WTC11 (cell line): ENCODE measurements at regions not wholly inside any gene's neighbourhood (a gene's known extent, or its start where the extent isn't known, plus 50 kb on each side); places are given as distances from the start of the nearest gene placed in this dataset.

Experiments
- ATAC-seq: fragments of 200-7000 bp; cut with Tn5 transposase; 2 replicates; pipeline ENCODE4 v1.10.0; 2021; ENCODE audit warnings: mild to moderate bottlenecking, moderate library complexity
- CTCF ChIA-PET: fragments of 300-600 bp; sonication (Branson Sonifier 250); formaldehyde crosslinking; loops from one replicate; lab custom pipeline; 2021; ENCODE audit warnings: antibody characterized with exemption; lab: Charles Lee
- POLR2A ChIA-PET: fragments of 350-600 bp; sonication (Branson Sonifier 250); formaldehyde crosslinking; loops from one replicate; lab custom pipeline; 2021; ENCODE audit warnings: antibody characterized with exemption; lab: Charles Lee
- DNase-seq: peaks from one replicate; pipeline ENCODE4 v3.0.0; 2021; ENCODE audit warnings: low spot score
- H3K27ac Mint-ChIP-seq: 2 replicates; pipeline ENCODE4 v1.8.0; 2021; ENCODE audit warnings: mixed read lengths
- H3K27me3 Mint-ChIP-seq: 2 replicates; pipeline ENCODE4 v1.8.0; 2021; ENCODE audit warnings: low read depth, mild to moderate bottlenecking, moderate library complexity, mixed read lengths
- H3K36me3 Mint-ChIP-seq: 2 replicates; pipeline ENCODE4 v1.8.0; 2021; ENCODE audit warnings: mixed read lengths
- H3K4me1 Mint-ChIP-seq: 2 replicates; pipeline ENCODE4 v1.8.0; 2022; ENCODE audit warnings: mixed read lengths
- H3K4me3 Mint-ChIP-seq: 2 replicates; pipeline ENCODE4 v1.8.0; 2021; ENCODE audit warnings: mild to moderate bottlenecking, moderate library complexity, mixed read lengths
- H3K9me3 Mint-ChIP-seq: 2 replicates; pipeline ENCODE4 v1.8.0; 2021; ENCODE audit warnings: mixed read lengths
- ATF3 ChIP-seq: sonication (generic); formaldehyde crosslinking; conservative IDR thresholded peaks from 2 replicates; pipeline ENCODE4 v1.8.1; 2022; ENCODE audit warnings: mild to moderate bottlenecking, missing genetic modification reagents
- ATF6 ChIP-seq: sonication (generic); formaldehyde crosslinking; IDR thresholded peaks from 2 replicates; pipeline ENCODE4 v1.8.1; 2023; ENCODE audit warnings: mild to moderate bottlenecking, missing genetic modification reagents
- ELF4 ChIP-seq: sonication (generic); formaldehyde crosslinking; IDR thresholded peaks from 2 replicates; pipeline ENCODE4 v1.8.1; 2022; ENCODE audit warnings: low read depth, mild to moderate bottlenecking, moderate library complexity, missing genetic modification reagents
- ESRRA ChIP-seq: sonication (generic); formaldehyde crosslinking; IDR thresholded peaks from 2 replicates; pipeline ENCODE4 v1.8.1; 2022; ENCODE audit warnings: mild to moderate bottlenecking, missing genetic modification reagents, borderline replicate concordance
- HMGXB4 ChIP-seq: sonication (generic); formaldehyde crosslinking; IDR thresholded peaks from 2 replicates; pipeline ENCODE4 v1.8.1; 2023; ENCODE audit warnings: mild to moderate bottlenecking, moderate library complexity, missing genetic modification reagents
- MYBL2 ChIP-seq: sonication (generic); formaldehyde crosslinking; IDR thresholded peaks from 2 replicates; pipeline ENCODE4 v1.8.1; 2023; ENCODE audit warnings: mild to moderate bottlenecking, moderate library complexity, missing genetic modification reagents
- NFYB ChIP-seq: sonication (generic); formaldehyde crosslinking; conservative IDR thresholded peaks from 2 replicates; pipeline ENCODE4 v1.8.0; 2022; ENCODE audit warnings: low read depth, missing genetic modification reagents
- NR3C1 ChIP-seq: sonication (generic); formaldehyde crosslinking; conservative IDR thresholded peaks from 2 replicates; pipeline ENCODE4 v1.8.1; 2023; ENCODE audit warnings: low read depth, mild to moderate bottlenecking, missing genetic modification reagents
- OVOL2 ChIP-seq: fragments of 250-450 bp; sonication (Bioruptor Pico); IDR thresholded peaks from 2 replicates; pipeline ENCODE4 v1.9.0; 2021; ENCODE audit warnings: mild to moderate bottlenecking, borderline replicate concordance
- PREB ChIP-seq: sonication (generic); formaldehyde crosslinking; IDR thresholded peaks from 2 replicates; pipeline ENCODE4 v1.8.1; 2022; ENCODE audit warnings: mild to moderate bottlenecking, missing genetic modification reagents, moderate library complexity, borderline replicate concordance
- PRRX2 ChIP-seq: fragments of 250-450 bp; sonication (Bioruptor Pico); IDR thresholded peaks from 2 replicates; pipeline ENCODE4 v1.8.0; 2021; ENCODE audit warnings: mild to moderate bottlenecking
- TEAD1 ChIP-seq: sonication (generic); formaldehyde crosslinking; IDR thresholded peaks from 2 replicates; pipeline ENCODE4 v1.8.0; 2022; ENCODE audit warnings: mild to moderate bottlenecking, missing genetic modification reagents
- USF1 ChIP-seq: sonication (generic); formaldehyde crosslinking; IDR thresholded peaks from 2 replicates; pipeline ENCODE4 v1.8.0; 2022; ENCODE audit warnings: mild to moderate bottlenecking, missing genetic modification reagents
- ZNF423 ChIP-seq: fragments of 250-450 bp; sonication (Bioruptor Pico); IDR thresholded peaks from 2 replicates; pipeline ENCODE4 v2.1.2; 2022; ENCODE audit warnings: mild to moderate bottlenecking, moderate library complexity
- ZNF425 ChIP-seq: fragments of 250-450 bp; sonication (Bioruptor Pico); conservative IDR thresholded peaks from 2 replicates; pipeline ENCODE4 v1.9.0; 2021; ENCODE audit warnings: mild to moderate bottlenecking
- TF ChIP-seq, protein P1 (sequence below): sonication (generic); formaldehyde crosslinking; IDR thresholded peaks from 2 replicates; pipeline ENCODE4 v1.8.0; 2022; ENCODE audit warnings: mild to moderate bottlenecking, missing genetic modification reagents
- TF ChIP-seq, protein P2 (sequence below): sonication (generic); formaldehyde crosslinking; IDR thresholded peaks from 2 replicates; pipeline ENCODE4 v1.8.1; 2023; ENCODE audit warnings: mild to moderate bottlenecking, missing genetic modification reagents, moderate library complexity
- TF ChIP-seq, protein P3 (sequence below): sonication (generic); formaldehyde crosslinking; IDR thresholded peaks from 2 replicates; pipeline ENCODE4 v1.8.1; 2022; ENCODE audit warnings: low read depth, mild to moderate bottlenecking, moderate library complexity, missing genetic modification reagents, borderline replicate concordance

DNA sequence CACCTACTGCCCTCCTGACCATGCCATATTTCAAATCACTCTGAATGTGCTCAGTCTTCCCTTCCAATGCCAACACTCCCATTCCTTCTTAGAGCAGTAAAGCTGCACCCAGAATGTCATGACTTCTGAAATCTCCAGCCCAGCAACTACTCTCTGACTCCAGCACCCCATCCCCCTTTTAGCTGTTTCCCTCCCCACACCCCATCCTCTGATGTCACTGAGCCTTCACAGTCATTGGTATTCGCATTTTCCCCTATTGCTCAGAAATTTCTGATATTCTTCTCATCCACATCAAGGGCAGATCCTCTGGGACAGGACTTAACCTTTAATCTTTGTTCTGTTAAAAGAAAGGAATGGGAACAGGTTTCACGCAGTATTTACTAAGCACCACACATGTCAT lies 67.1 kb upstream of the SLC4A11 start:
- no peak for TF ChIP-seq HMGXB4 (CRISPR knock-in tag)
- no peak for TF ChIP-seq ESRRA (CRISPR knock-in tag)
- TF ChIP-seq ATF3 (CRISPR knock-in tag), result no peak
- no peak for TF ChIP-seq ATF6 (CRISPR knock-in tag)
- TF ChIP-seq, protein P1, sequence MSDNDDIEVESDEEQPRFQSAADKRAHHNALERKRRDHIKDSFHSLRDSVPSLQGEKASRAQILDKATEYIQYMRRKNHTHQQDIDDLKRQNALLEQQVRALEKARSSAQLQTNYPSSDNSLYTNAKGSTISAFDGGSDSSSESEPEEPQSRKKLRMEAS (CRISPR knock-in tag), result no peak
- TF ChIP-seq, protein P2, sequence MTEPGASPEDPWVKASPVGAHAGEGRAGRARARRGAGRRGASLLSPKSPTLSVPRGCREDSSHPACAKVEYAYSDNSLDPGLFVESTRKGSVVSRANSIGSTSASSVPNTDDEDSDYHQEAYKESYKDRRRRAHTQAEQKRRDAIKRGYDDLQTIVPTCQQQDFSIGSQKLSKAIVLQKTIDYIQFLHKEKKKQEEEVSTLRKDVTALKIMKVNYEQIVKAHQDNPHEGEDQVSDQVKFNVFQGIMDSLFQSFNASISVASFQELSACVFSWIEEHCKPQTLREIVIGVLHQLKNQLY (CRISPR knock-in tag), result no peak
- TF ChIP-seq, protein P3, sequence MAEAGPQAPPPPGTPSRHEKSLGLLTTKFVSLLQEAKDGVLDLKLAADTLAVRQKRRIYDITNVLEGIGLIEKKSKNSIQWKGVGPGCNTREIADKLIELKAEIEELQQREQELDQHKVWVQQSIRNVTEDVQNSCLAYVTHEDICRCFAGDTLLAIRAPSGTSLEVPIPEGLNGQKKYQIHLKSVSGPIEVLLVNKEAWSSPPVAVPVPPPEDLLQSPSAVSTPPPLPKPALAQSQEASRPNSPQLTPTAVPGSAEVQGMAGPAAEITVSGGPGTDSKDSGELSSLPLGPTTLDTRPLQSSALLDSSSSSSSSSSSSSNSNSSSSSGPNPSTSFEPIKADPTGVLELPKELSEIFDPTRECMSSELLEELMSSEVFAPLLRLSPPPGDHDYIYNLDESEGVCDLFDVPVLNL, result no peak
- TF ChIP-seq ZNF423 (CRISPR knock-in tag), result no peak
- TF ChIP-seq USF1 (CRISPR knock-in tag), result no peak
- no peak for TF ChIP-seq NFYB (CRISPR knock-in tag)
- TF ChIP-seq NR3C1 (CRISPR knock-in tag), result no peak
- no peak for TF ChIP-seq PRRX2 (CRISPR knock-in tag)
- TF ChIP-seq OVOL2 (CRISPR knock-in tag), result no peak
- TF ChIP-seq MYBL2 (CRISPR knock-in tag), result no peak
- no peak for TF ChIP-seq PREB (CRISPR knock-in tag)
- TF ChIP-seq ZNF425 (CRISPR knock-in tag), result no peak
- TF ChIP-seq ELF4 (CRISPR knock-in tag), result no peak
- no peak for TF ChIP-seq TEAD1
- H3K27ac Mint-ChIP-seq, result no peak overlapping the region
- CTCF ChIA-PET, result interaction anchor here (1.6 to 4.1 kb wide), 2 partner anchors 11 to 56 kb away, joined by 4 to 20 read pairs; no protein-coding TSS in a partner anchor
- no peak for DNase-seq
- H3K27me3 Mint-ChIP-seq, result no peaks in the 10 kb centered on the region
- H3K9me3 Mint-ChIP-seq, result no peaks in the 10 kb centered on the region
- POLR2A ChIA-PET, result no interaction called here
- H3K4me1 Mint-ChIP-seq, result peaks cover 8% of the 10 kb centered on the region
- no peak overlapping the region for H3K4me3 Mint-ChIP-seq
- H3K36me3 Mint-ChIP-seq, result peaks cover 2% of the 10 kb centered on the region
- no peak for ATAC-seq
